PC-3 (cell line): ENCODE measurements at regions not wholly inside any gene's neighbourhood (a gene's known extent, or its start where the extent isn't known, plus 50 kb on each side); places are given as distances from the start of the nearest gene placed in this dataset.

ENCODE experiments used
- ATAC-seq: fragments of 200-7000 bp; cut with Tn5 transposase; 2 replicates; pipeline ENCODE4 v1.9.1; 2020; ENCODE audit warnings: mild to moderate bottlenecking, moderate library complexity
- BruUV-seq: library from RNA; stranded (reverse); fragments of 400-500 nt; replicated peaks from 2 replicates; lab custom pipeline; 2021; lab: Mats Ljungman, UMichigan
- CTCF ChIA-PET: fragments of 300-600 bp; sonication (Branson Sonifier 250); formaldehyde crosslinking; loops from one replicate; lab custom pipeline; 2022; ENCODE audit warnings: antibody characterized with exemption; lab: Charles Lee
- POLR2A ChIA-PET: fragments of 300-600 bp; sonication (Branson Sonifier 250); formaldehyde crosslinking; loops from one replicate; lab custom pipeline; 2022; ENCODE audit warnings: antibody characterized with exemption; ENCODE audit not compliant: unreplicated experiment; lab: Charles Lee
- DNase-seq: peaks from one replicate; pipeline ENCODE4 v3.0.0-alpha.2; 2015
- H2AFZ ChIP-seq: fragments of 300-600 bp; sonication (generic); 2 replicates; pipeline ENCODE4 v1.6.0; 2016; ENCODE audit warnings: antibody characterized with exemption, low read length
- H3F3A ChIP-seq: fragments of 300-600 bp; sonication (generic); one replicate; pipeline ENCODE4 v1.6.0; 2017; ENCODE audit warnings: antibody characterized with exemption, low read length, control low read depth, mild to moderate bottlenecking; ENCODE audit not compliant: unreplicated experiment
- H3K27ac ChIP-seq: fragments of 300-600 bp; sonication (generic); 2 replicates; pipeline ENCODE4 v1.5.1; 2016; ENCODE audit warnings: mild to moderate bottlenecking, low read length
- H3K27me3 ChIP-seq: fragments of 300-600 bp; sonication (generic); 2 replicates; pipeline ENCODE4 v1.6.1; 2016; ENCODE audit warnings: low read length, mixed read lengths
- H3K36me3 ChIP-seq: fragments of 300-600 bp; sonication (generic); 2 replicates; pipeline ENCODE4 v1.6.1; 2016; ENCODE audit warnings: low read depth, mixed run types, low read length, mixed read lengths
- H3K4me1 ChIP-seq: fragments of 300-600 bp; sonication (generic); 2 replicates; pipeline ENCODE4 v1.5.1; 2016; ENCODE audit warnings: low read length; ENCODE audit not compliant: insufficient read depth
- H3K4me2 ChIP-seq: fragments of 300-600 bp; sonication (generic); 2 replicates; pipeline ENCODE4 v1.6.0; 2016; ENCODE audit warnings: low read length
- H3K4me3 ChIP-seq: fragments of 300-600 bp; sonication (generic); 2 replicates; pipeline ENCODE4 v1.5.1; 2016; ENCODE audit warnings: mild to moderate bottlenecking, low read length, mixed read lengths
- H3K79me2 ChIP-seq: fragments of 300-600 bp; sonication (generic); 2 replicates; pipeline ENCODE4 v1.6.1; 2017; ENCODE audit warnings: low read length, mixed read lengths
- H3K9ac ChIP-seq: fragments of 300-600 bp; sonication (generic); 2 replicates; pipeline ENCODE4 v1.6.0; 2016; ENCODE audit warnings: mild to moderate bottlenecking, low read length
- H3K9me2 ChIP-seq: fragments of 300-600 bp; sonication (generic); replicated peaks from 2 replicates; pipeline ENCODE4 v1.6.1; 2016; ENCODE audit warnings: mixed run types, low read length, mixed read lengths
- H3K9me3 ChIP-seq: fragments of 300-600 bp; sonication (generic); 2 replicates; pipeline ENCODE4 v1.6.1; 2016; ENCODE audit warnings: low read length, mixed read lengths
- H4K20me1 ChIP-seq: fragments of 300-600 bp; sonication (generic); 2 replicates; pipeline ENCODE4 v1.6.1; 2016; ENCODE audit warnings: low read length, mixed read lengths
- CTCF ChIP-seq: fragments of 300-600 bp; sonication (generic); conservative IDR thresholded peaks from 2 replicates; pipeline ENCODE4 v1.5.1; 2017; ENCODE audit warnings: antibody characterized with exemption, low read depth, mild to moderate bottlenecking, low read length
- EZH2 ChIP-seq: fragments of 300-600 bp; sonication (generic); IDR thresholded peaks from one replicate; pipeline ENCODE4 v1.6.1; 2017; ENCODE audit warnings: antibody characterized with exemption, mild to moderate bottlenecking, low read length; ENCODE audit not compliant: unreplicated experiment
- EZH2phosphoT487 ChIP-seq: fragments of 300-600 bp; sonication (generic); IDR thresholded peaks from 2 replicates; pipeline ENCODE4 v1.6.1; 2018; ENCODE audit warnings: mild to moderate bottlenecking, antibody characterized with exemption, low read length, borderline replicate concordance
- intact Hi-C: fragments of 100-400 bp; cut with micrococcal nuclease; formaldehyde crosslinking; loops from 2 replicates; pipeline ENCODE4 v1.9.0; 2023

- H3K4me2 ChIP-seq, result no peak overlapping the region
- intact Hi-C loops, result loop anchor here (1.0 to 5.0 kb wide), 2 partner anchors 46 to 454 kb away; no protein-coding TSS in a partner anchor
- no peak overlapping the region for H2AFZ ChIP-seq
Measured at GRCh38 chr16:87016046-87017035, 300.9 kb downstream of the C16orf95 start.

GRCh38 chr16:87017371-87018012 is 299.7 kb downstream of the C16orf95 start:
- H3K9me2 ChIP-seq, result no peaks in the 10 kb centered on the region
- H3F3A ChIP-seq, result no peaks in the 10 kb centered on the region
- no peak overlapping the region for H3K4me3 ChIP-seq
- H4K20me1 ChIP-seq, result no peaks in the 10 kb centered on the region
- DNase-seq (peak; percentile 80), ATAC-seq (peak; percentile 98)
- no peak overlapping the region for H3K9ac ChIP-seq
- no peak overlapping the region for H3K27ac ChIP-seq
- no peaks in the 10 kb centered on the region for H3K36me3 ChIP-seq
- no peaks in the 10 kb centered on the region for H3K9me3 ChIP-seq
- intact Hi-C loops, result loop anchor here (1.0 to 5.0 kb wide), 2 partner anchors 45 to 455 kb away; no protein-coding TSS in a partner anchor
- H3K79me2 ChIP-seq, result no peaks in the 10 kb centered on the region
- no TSS peak for BruUV-seq
- CTCF ChIA-PET, result interaction anchor here (0.6 to 0.8 kb wide), 6 partner anchors 45 to 454 kb away, joined by 3 to 7 read pairs (median 4); no protein-coding TSS in a partner anchor
- TF ChIP-seq EZH2phosphoT487, result no peak
- TF ChIP-seq CTCF, result peak; percentile 63
- no peak for TF ChIP-seq EZH2
- peak overlapping the region; percentile 34 for H3K4me2 ChIP-seq
- no peak overlapping the region for H2AFZ ChIP-seq
- peaks cover 9% of the 10 kb centered on the region for H3K4me1 ChIP-seq
- 0 out of 2 replicates have a peak, but pooled peaks cover 5% of the 10 kb centered on the region for H3K27me3 ChIP-seq
- POLR2A ChIA-PET, result interaction anchor here (0.6 kb wide), 1 partner anchor 238 kb away, joined by 22 read pairs; no protein-coding TSS in a partner anchor

More at GRCh38 chr16:87016046-87017035, 300.9 kb downstream of the C16orf95 start:
- Histone ChIP-seq H3K9me2 (no peaks in the 10 kb centered on the region), H3K4me3 (no peak overlapping the region), H3K9ac (no peak overlapping the region), H3K79me2 (no peaks in the 10 kb centered on the region), H3K9me3 (no peaks in the 10 kb centered on the region), H4K20me1 (no peaks in the 10 kb centered on the region), H3K36me3 (no peaks in the 10 kb centered on the region), H3K27ac (no peak overlapping the region), H3K4me1 (peaks cover 9% of the 10 kb centered on the region), H3K27me3 (no peaks in the 10 kb centered on the region), H3F3A (no peaks in the 10 kb centered on the region)
- BruUV-seq, result no TSS peak
- ATAC-seq (no peak), DNase-seq (no peak)
- CTCF ChIA-PET, result interaction anchor here (0.6 to 0.8 kb wide), 3 partner anchors 46 to 453 kb away, joined by 3 to 6 read pairs (median 4); no protein-coding TSS in a partner anchor
- no peak for TF ChIP-seq EZH2
- TF ChIP-seq CTCF, result no peak
- TF ChIP-seq EZH2phosphoT487, result no peak
- POLR2A ChIA-PET, result no interaction called here
